ENCODE measurements at regions not wholly inside any gene's neighbourhood (a gene's known extent, or its start where the extent isn't known, plus 50 kb on each side); places are given as distances from the start of the nearest gene placed in this dataset.

- H3K27me3 ChIP-seq (ENCODE audit: control insufficient read depth, low read length) = no peaks in the 10 kb centered on the region
- no peaks in the 10 kb centered on the region for H3K9me3 ChIP-seq (ENCODE audit: control insufficient read depth, insufficient read depth, low read length)
- H3K79me2 ChIP-seq (ENCODE audit: control insufficient read depth, low read length) = no peaks in the 10 kb centered on the region
- H3K4me3 ChIP-seq (ENCODE audit: low read length) = no peak overlapping the region
- no peaks in the 10 kb centered on the region for H3K36me3 ChIP-seq (ENCODE audit: control insufficient read depth, low read length)
- H3K4me2 ChIP-seq (ENCODE audit: low read length) = no peak overlapping the region
- no peaks in the 10 kb centered on the region for H3K9me2 ChIP-seq (replicated peaks; ENCODE audit: control insufficient read depth, low read length)
- no peak overlapping the region for H3K27ac ChIP-seq (ENCODE audit: low read depth, low read length)
- no peaks in the 10 kb centered on the region for H3F3A ChIP-seq (ENCODE audit: control insufficient read depth, insufficient read depth)
- TF ChIP-seq CTCF (IDR thresholded peaks at IDR 0.05; ENCODE audit: low read depth, low read length, poor library complexity, severe bottlenecking) = no peak
- no peak for TF ChIP-seq EZH2phosphoT487 (IDR thresholded peaks at IDR 0.05; ENCODE audit: borderline replicate concordance, low read length)
- H4K20me1 ChIP-seq (ENCODE audit: control insufficient read depth, insufficient read depth, low read depth, low read length) = no peaks in the 10 kb centered on the region
- no peaks in the 10 kb centered on the region for H3K4me1 ChIP-seq (ENCODE audit: control insufficient read depth, low read length)
These were observed 345.7 kb downstream of the SPATA31D1 start for GRCh38 chr9:82334286-82334685.

- Histone ChIP-seq H3K4me2 (ENCODE audit: low read length) (no peak overlapping the region), H3K27me3 (ENCODE audit: control insufficient read depth, low read length) (no peaks in the 10 kb centered on the region), H3K27ac (ENCODE audit: low read depth, low read length) (no peak overlapping the region), H3K4me1 (ENCODE audit: control insufficient read depth, low read length) (no peaks in the 10 kb centered on the region), H3K36me3 (ENCODE audit: control insufficient read depth, low read length) (no peaks in the 10 kb centered on the region), H3K9me3 (ENCODE audit: control insufficient read depth, insufficient read depth, low read length) (no peaks in the 10 kb centered on the region), H4K20me1 (ENCODE audit: control insufficient read depth, insufficient read depth, low read depth, low read length) (no peaks in the 10 kb centered on the region), H3K4me3 (ENCODE audit: low read length) (no peak overlapping the region), H3K9me2 (replicated peaks; ENCODE audit: control insufficient read depth, low read length) (no peaks in the 10 kb centered on the region), H3K79me2 (ENCODE audit: control insufficient read depth, low read length) (no peaks in the 10 kb centered on the region), H3F3A (ENCODE audit: control insufficient read depth, insufficient read depth) (no peaks in the 10 kb centered on the region)
- TF ChIP-seq CTCF (IDR thresholded peaks at IDR 0.05; ENCODE audit: low read depth, low read length, poor library complexity, severe bottlenecking) (no peak), EZH2phosphoT487 (IDR thresholded peaks at IDR 0.05; ENCODE audit: borderline replicate concordance, low read length) (no peak)
These were observed 348.8 kb downstream of the SPATA31D1 start for GRCh38 chr9:82337351-82337750.

GRCh38 chr9:82342046-82342445 is 353.5 kb downstream of the SPATA31D1 start:
- no peak overlapping the region for H3K27ac ChIP-seq (ENCODE audit: low read depth, low read length)
- no peaks in the 10 kb centered on the region for H3K4me1 ChIP-seq (ENCODE audit: control insufficient read depth, low read length)
- TF ChIP-seq CTCF (IDR thresholded peaks at IDR 0.05; ENCODE audit: low read depth, low read length, poor library complexity, severe bottlenecking) (no peak), EZH2phosphoT487 (IDR thresholded peaks at IDR 0.05; ENCODE audit: borderline replicate concordance, low read length) (no peak)
- no peaks in the 10 kb centered on the region; the same call in 1 of the 2 replicates for H3K9me3 ChIP-seq (ENCODE audit: control insufficient read depth, insufficient read depth, low read length)
- no peaks in the 10 kb centered on the region for H3K27me3 ChIP-seq (ENCODE audit: control insufficient read depth, low read length)
- no peaks in the 10 kb centered on the region for H3F3A ChIP-seq (ENCODE audit: control insufficient read depth, insufficient read depth)
- H3K79me2 ChIP-seq (ENCODE audit: control insufficient read depth, low read length) = no peaks in the 10 kb centered on the region
- no peaks in the 10 kb centered on the region for H3K36me3 ChIP-seq (ENCODE audit: control insufficient read depth, low read length)
- no peak overlapping the region for H3K4me2 ChIP-seq (ENCODE audit: low read length)
- H3K9me2 ChIP-seq (replicated peaks; ENCODE audit: control insufficient read depth, low read length) = no peaks in the 10 kb centered on the region
- no peak overlapping the region for H3K4me3 ChIP-seq (ENCODE audit: low read length)
- no peaks in the 10 kb centered on the region for H4K20me1 ChIP-seq (ENCODE audit: control insufficient read depth, insufficient read depth, low read depth, low read length)

GRCh38 chr9:82346040-82346439 is 357.5 kb downstream of the SPATA31D1 start:
- no peaks in the 10 kb centered on the region for H3K27me3 ChIP-seq (ENCODE audit: control insufficient read depth, low read length)
- H3K36me3 ChIP-seq (ENCODE audit: control insufficient read depth, low read length) = no peaks in the 10 kb centered on the region
- TF ChIP-seq CTCF (IDR thresholded peaks at IDR 0.05; ENCODE audit: low read depth, low read length, poor library complexity, severe bottlenecking) = no peak
- no peak for TF ChIP-seq EZH2phosphoT487 (IDR thresholded peaks at IDR 0.05; ENCODE audit: borderline replicate concordance, low read length)
- H4K20me1 ChIP-seq (ENCODE audit: control insufficient read depth, insufficient read depth, low read depth, low read length) = no peaks in the 10 kb centered on the region
- H3K4me2 ChIP-seq (ENCODE audit: low read length) = no peak overlapping the region
- no peaks in the 10 kb centered on the region for H3K4me1 ChIP-seq (ENCODE audit: control insufficient read depth, low read length)
- H3K27ac ChIP-seq (ENCODE audit: low read depth, low read length) = no peak overlapping the region
- H3K4me3 ChIP-seq (ENCODE audit: low read length) = no peak overlapping the region
- no peaks in the 10 kb centered on the region for H3K9me2 ChIP-seq (replicated peaks; ENCODE audit: control insufficient read depth, low read length)
- no peaks in the 10 kb centered on the region for H3F3A ChIP-seq (ENCODE audit: control insufficient read depth, insufficient read depth)
- no peaks in the 10 kb centered on the region; the same call in none of the 2 replicates for H3K9me3 ChIP-seq (ENCODE audit: control insufficient read depth, insufficient read depth, low read length)
- H3K79me2 ChIP-seq (ENCODE audit: control insufficient read depth, low read length) = no peaks in the 10 kb centered on the region

Measured in DOHH2 (cell line).